GM12892 (cell line): ENCODE measurements at regions not wholly inside any gene's neighbourhood (a gene's known extent, or its start where the extent isn't known, plus 50 kb on each side); places are given as distances from the start of the nearest gene placed in this dataset.
A peak's percentile ranks its signal among the peaks of the same experiment; 100 is the strongest.
"Not testable (repeated sequence)": the region's sequence is repeated elsewhere in the genome, so short reads cannot be mapped to it uniquely, and the experiment has no call there.

Experiments used
- DNase-seq: peaks from one replicate; pipeline ENCODE4 v3.0.0; 2011; ENCODE audit not compliant: insufficient read length
- FAIRE-seq: peaks from 2 replicates; lab custom pipeline; 2011; peaks lifted over from hg19 to GRCh38; lab: Jason Lieb, UNC
- POLR2A ChIP-seq: IDR thresholded peaks from 2 replicates; pipeline ENCODE4 v1.6.1; 2011; ENCODE audit warnings: low read depth, low read length, control low read depth
- POLR2AphosphoS5 ChIP-seq: IDR thresholded peaks from 2 replicates; pipeline ENCODE4 v1.6.1; 2011; ENCODE audit warnings: low read depth, low read length, control low read depth
- TAF1 ChIP-seq: IDR thresholded peaks from 2 replicates; pipeline ENCODE4 v1.6.1; 2011; ENCODE audit warnings: low read depth, mild to moderate bottlenecking, control low read depth, low read length, borderline replicate concordance

DNA sequence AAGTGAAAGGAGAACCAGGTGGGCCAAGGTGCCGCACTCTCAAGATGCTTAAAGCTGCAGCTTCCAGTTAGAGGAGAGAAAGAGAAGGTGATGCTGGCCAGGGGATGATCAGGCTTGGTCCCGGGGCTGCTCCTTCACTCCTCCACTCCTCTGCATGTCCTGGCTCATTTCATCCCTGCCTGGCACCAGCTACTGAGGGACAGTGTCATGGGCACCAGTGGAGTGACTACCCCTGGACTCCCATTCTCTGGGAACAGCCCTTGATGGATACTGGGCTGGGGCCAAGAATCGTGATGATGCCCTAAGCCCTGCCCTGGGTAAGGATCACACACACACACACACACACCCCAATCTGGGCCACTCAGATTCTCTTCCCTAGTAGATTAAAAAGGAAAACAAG, 243.7 kb downstream of the UACA start:
- FAIRE-seq, result no peak
- DNase-seq, result no peak
- TF ChIP-seq POLR2A, result no peak
- TF ChIP-seq TAF1, result no peak

DNA sequence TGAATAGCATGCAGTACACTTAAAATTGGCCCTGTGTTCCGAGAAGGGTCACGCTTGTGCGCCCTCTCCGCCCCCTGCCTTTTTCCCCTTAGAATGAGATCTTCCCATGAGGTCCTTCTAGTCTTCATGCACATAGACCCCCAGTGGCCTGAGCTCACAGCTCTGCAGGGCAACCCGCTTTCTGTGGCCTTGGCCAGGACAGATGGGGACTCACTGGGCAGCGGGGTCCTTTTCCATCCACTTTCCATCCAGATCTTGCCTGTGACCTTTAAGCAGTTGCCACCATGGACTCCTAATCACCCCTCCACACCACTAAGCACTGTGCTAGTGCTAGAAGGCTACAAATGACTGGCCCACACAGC, 244.4 kb downstream of the UACA start:
- no peak for TF ChIP-seq POLR2AphosphoS5
- TF ChIP-seq POLR2A, result no peak
- TF ChIP-seq TAF1, result no peak
- no peak for FAIRE-seq
- no peak for DNase-seq

DNA sequence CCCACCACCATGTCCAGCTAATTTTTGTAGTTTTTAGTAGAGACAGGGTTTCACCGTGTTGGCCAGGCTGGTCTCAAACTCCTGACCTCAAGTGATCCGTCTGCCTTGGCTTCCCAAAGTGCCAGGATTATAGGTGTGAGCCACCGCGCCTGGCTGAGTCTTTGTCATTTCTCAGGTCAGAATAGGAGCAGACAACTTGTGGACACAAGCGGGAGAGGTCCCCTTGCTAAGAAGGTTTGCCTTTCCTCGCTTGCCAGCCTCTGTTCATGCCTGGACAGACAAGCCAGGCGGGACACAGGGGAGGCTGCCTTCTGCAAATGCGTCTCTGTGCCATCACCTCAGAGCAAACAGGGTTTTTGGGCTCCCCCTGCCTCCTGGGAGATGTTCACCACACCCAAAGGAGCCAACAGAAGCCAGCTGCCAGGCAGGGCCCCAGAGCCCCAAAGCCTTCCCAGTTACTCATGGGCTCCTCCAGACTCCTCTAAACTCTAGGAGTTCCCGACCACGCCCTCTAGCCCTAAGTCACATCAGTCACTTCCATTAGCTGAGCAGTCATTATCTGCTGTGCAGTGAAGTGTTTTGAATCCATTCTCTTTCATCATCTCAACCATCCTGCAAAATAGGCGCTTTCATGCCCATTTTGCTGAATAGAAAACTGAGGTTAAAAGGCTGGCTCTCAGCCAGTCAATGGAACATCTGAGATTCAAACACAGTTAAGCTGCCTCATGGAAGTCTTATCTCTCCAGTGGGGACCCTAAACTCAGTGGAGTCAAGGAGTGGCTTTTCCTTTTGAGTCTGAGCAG, 245.0 kb downstream of the UACA start:
- FAIRE-seq (no peak), DNase-seq (no peak)
- TF ChIP-seq POLR2A (no peak), POLR2AphosphoS5 (no peak), TAF1 (no peak)

DNA sequence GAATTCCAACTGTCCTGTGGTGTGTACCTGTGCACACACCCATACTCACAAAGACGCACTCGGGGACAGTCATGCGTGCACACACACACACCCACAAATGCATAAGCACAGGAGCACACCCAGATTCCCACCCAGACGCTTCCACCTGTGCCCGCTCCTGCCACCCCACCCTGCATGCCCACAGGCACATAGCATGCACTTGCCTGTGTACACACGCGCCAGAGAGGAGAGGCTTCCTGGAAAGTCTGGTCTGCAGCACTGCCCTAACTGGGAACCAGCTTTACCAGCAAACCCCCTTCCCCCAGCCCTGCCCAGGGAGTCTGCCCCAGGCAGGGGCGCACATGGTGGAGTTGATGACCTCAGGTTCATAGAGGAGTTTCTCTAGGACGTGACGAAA, 246.2 kb downstream of the UACA start:
- DNase-seq, result no peak
- no peak for TF ChIP-seq POLR2AphosphoS5
- FAIRE-seq, result no peak

DNA sequence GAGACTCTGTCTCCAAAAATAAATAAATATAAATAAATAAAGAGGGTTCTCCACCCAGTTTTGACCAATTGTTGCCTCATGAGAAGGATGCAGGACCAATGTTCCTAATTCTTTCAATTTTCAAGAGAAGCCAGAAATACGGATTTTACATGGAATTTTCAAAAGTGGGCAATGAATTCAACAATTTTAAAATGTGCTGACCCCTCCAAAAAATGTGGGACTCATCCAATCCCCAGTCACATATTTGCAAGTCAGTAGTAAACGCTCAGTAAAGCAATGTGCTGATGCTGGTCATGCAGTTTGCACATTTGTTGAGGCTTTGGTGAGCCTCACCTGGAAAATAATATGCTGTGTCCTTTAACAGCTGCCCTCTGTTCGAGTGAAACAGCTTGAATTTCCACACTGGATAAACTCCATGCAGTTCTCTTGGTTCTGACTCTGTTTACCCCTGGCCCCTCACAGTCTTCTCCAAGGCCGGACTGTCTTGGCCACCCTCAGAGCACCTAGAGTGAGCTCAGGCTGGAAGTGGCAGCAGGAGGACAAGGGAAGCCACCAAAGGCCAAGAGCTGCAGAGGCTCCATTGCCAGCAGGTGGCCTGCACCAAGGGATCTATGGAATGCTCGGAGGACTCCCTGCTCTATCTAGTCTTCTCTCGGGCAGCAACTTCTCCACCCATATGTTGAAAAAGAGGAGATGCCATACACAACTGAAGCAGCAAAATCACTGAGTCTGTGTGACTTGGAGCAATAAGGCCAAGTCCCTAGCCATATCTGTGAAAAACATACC, 246.8 kb downstream of the UACA start:
- DNase-seq (no peak), FAIRE-seq (no peak)
- TF ChIP-seq POLR2A, result no peak
- no peak for TF ChIP-seq TAF1
- TF ChIP-seq POLR2AphosphoS5, result no peak

DNA sequence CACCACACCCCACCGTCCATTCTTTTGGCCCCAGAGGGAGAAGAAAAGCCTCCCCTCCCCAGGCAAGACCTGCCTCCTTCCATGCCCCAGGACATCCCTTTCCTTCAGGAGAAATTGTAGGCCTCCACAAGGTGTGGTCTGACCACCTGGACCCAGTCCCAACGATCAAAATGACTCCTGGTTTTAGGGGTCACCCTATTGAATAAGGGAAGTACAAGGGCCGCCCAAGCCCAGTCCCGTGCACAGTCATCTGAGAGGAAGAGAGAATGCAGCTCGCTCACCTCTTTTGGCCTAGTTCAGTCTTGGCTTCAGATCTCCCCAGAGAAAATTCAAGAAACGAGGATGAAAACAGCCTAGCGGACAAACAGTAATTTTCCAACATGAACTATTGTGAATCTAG, 249.1 kb downstream of the UACA start:
- FAIRE-seq (no peak), DNase-seq (no peak)
- no peak for TF ChIP-seq TAF1
- TF ChIP-seq POLR2A, result no peak
- TF ChIP-seq POLR2AphosphoS5, result no peak

DNA sequence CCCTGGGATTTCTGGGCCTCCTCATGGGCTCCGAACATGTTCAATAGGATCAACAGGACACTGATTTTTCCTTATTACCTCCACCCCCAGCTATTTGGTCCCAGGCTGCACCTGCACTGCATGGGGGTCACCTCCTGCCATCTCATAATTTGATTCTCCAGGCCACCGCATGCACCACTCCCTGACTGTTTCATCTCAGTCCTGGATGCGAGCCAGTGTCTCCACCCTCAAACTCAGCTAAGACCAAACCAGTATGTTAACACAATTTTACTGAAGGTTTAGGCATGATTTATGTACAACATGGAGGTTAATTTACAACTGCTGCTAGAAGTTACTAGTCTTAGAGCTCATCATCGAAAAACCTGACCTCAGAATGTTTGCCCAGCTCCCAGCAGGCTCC, 249.5 kb downstream of the UACA start:
- DNase-seq, result no peak
- TF ChIP-seq POLR2A (no peak), TAF1 (no peak), POLR2AphosphoS5 (no peak)
- no peak for FAIRE-seq

DNA sequence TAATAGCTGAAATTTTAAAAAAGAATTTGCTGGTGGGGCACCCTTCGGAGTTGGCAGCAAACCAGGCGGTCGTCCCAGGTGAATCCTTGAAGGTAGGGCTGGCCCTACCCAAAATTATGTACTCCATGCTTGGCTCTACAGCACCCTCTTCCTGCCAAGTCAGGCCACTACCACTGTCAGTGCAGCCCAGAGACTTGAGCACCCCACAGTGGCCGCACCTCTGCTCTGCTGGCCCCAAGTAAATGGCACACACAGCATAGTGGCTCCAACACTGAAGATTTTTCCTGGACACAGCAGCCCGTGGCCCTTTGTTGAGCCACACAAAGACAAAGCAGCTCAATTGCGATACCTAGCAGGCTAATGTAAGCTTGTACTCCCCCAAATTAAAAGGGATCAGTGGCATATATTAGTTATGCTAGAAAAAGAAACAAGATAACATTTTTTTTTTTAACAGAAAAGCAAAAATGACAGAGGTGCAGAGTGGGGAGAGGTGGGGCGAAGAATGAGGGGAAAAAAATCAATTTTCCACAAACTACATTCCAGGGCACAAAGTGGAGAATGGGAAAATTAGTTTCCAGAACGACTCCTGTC, 250.5 kb downstream of the UACA start:
- TF ChIP-seq POLR2A (no peak), TAF1 (no peak), POLR2AphosphoS5 (no peak)
- FAIRE-seq (peak; percentile 87), DNase-seq (peak; percentile 68)

DNA sequence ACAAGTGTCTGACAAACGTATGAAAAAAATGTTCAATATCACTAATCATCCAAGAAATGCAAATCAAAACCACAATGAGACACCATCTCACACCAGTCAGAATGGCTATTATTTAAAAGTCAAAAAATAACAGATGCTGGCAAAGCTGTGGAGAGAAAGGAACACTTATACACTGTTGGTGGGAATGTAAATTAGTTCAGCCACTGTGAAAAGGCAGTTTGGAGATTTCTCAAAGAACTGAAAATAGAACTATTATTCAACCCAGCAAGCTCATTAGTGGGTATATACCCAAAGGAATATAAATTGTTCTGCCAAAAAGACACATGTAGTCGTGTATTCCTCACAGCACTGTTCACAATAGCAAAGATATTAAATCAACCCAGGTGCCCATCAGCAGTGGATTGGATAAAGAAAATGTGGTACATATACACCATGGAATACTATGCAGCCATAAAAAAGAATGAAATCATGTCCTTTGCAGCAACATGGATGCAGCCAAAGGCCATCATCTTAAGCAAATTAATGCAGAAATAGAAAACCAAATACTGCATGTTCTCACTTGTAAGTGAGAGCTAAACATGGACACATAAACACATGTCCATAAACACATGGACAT, 251.3 kb downstream of the UACA start:
- DNase-seq, FAIRE-seq: not testable (repeated sequence)

DNA sequence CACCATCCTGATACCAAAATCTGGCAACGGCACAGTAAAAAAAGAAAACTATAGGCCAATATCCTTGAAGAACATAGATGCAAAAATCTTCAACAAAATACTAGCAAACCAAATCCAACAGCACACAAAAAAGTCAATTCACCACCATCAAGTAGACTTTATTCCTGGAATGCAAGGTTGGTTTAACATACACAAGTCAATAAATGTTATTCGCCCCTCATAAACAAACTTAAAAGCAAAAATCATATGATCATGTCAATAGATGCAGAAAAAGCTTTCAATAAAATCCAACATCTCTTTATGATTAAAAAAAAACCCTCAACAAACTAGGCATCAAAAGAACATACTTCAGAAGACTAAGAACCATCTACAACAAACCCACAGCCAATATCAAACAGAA, 252.9 kb downstream of the UACA start:
- no peak for FAIRE-seq
- TF ChIP-seq POLR2AphosphoS5, result no peak
- no peak for TF ChIP-seq TAF1
- no peak for TF ChIP-seq POLR2A
- no peak for DNase-seq

DNA sequence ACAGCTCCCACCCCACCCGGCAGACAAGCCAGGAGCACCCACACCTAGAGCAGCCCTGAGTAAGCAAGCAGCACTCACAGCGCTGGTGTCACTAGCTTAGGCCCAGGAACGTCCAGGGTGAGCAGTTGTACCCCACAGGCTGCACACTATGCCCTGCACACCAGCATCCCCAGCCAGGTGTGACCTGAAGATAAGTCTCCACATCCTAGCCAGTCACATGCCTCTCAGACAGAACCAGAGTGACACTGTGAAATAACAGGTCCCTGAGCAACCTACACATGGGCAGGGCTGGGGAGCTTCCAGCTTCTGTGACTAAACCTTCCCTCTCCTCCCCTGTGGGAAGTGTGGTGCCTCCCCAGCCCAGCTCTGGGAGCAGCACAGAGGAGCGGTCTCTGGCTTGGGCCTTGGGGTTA, 253.6 kb downstream of the UACA start:
- DNase-seq (no peak), FAIRE-seq (no peak)
- no peak for TF ChIP-seq TAF1
- no peak for TF ChIP-seq POLR2A
- no peak for TF ChIP-seq POLR2AphosphoS5

DNA sequence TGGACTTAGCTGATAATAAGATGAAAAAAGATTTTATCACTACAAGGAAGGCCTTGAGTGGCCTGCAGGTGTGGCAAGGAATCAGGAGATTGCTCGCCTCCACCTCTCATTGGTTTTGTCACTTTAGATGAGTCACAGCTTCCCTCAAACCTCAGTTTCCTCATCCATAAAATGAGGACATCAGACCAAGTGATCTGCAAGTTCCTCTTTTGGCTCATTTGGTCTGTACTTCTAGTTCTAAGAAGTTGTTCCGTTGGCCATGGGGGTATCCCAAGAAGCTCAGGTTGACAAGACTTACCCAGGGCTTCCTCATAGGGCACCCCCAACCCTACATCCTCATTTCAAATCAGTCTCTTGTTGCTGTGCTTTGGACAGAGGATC, 254.1 kb downstream of the UACA start:
- DNase-seq, result no peak
- TF ChIP-seq POLR2A, result no peak
- no peak for TF ChIP-seq TAF1
- TF ChIP-seq POLR2AphosphoS5, result no peak
- FAIRE-seq, result peak; percentile 5
